ENCODE measurements at regions not wholly inside any gene's neighbourhood (a gene's known extent, or its start where the extent isn't known, plus 50 kb on each side); places are given as distances from the start of the nearest gene placed in this dataset.
"Not testable (repeated sequence)": the region's sequence is repeated elsewhere in the genome, so short reads cannot be mapped to it uniquely, and the experiment has no call there.

DNA sequence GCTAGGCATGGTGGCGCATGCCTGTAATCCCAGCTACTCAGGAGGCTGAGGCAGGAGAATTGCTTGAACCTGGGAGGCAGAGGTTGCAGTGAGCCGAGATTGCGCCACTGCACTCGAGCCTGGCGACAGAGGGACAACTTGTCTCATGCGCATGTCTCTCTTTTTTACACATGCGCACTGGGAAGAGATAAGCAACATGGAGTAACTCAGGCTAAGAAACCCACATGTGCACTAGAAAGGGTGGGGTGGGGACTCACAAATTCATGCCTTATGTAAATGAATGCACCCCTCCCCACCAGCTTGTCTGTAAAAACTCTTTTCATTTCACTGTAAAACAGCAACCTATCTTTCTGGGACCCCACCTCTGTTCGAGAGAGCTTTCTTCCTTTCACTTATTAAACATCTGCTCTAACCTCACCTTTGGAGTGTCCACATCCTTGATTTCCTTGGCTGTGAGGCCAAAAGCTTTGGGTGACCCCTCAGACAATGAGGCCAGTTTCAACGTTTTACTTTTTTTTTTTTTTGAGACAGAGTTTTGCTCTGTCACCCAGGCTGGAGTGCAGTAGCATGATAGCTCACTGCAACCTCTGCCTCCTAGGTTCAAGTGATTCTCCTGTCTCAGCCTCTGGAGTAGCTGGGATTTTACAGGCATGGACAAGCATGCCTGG lies 91.6 kb upstream of the RMP24 start:
- DNase-seq: no peak

DNA sequence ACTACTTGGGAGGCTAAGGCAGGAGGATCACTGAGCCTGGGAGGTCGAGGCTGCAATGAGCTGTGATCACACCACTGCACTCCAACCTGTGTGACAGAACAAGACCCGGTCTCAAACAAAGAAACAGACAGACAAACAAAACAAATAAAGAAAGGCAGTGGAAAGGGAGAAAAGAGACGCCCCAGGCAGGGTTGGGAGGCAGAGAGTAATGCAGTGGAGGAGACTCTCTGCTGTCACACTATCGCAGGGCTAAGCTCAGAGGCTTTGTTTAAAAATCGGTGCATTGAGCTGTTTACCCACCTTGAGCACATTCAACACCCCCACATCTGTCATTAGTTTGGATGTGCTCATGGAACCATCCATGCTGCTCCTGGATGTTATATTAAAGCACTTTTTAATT lies 84.2 kb upstream of the RMP24 start:
- DNase-seq: no peak

- DNase-seq: no peak
These were observed 82.8 kb upstream of the RMP24 start for GRCh38 chr18:35889677-35890076.

GRCh38 chr18:35890323-35890722 lies 82.2 kb upstream of the RMP24 start:
- no peak for DNase-seq

- DNase-seq: no peak
These were observed 80.4 kb upstream of the RMP24 start for GRCh38 chr18:35892118-35892517.

- DNase-seq: not testable (repeated sequence)
These were observed 75.0 kb upstream of the RMP24 start for GRCh38 chr18:35897481-35897880.

GRCh38 chr18:35904389-35905037 lies 68.0 kb upstream of the RMP24 start:
- DNase-seq: no peak

DNA sequence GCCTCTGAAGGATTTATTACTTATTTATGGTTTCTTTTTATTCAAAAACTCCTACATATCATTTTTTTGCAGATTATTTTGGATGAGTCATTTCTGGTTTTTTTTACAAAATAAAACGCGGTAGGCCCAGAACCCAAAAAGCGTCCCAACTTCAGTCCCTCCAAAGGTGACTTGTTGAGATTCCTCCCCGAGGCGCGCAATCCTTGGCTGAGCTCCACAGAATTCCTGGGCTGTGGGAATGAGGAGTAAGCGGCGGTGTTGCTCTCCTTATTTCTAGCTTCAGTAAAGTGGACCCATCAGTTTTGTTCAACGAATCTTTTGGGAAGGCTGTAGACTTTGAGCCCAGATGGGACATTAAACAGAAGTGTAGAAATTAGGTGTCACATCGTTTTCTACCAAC lies 67.0 kb upstream of the RMP24 start:
- no peak for DNase-seq

DNA sequence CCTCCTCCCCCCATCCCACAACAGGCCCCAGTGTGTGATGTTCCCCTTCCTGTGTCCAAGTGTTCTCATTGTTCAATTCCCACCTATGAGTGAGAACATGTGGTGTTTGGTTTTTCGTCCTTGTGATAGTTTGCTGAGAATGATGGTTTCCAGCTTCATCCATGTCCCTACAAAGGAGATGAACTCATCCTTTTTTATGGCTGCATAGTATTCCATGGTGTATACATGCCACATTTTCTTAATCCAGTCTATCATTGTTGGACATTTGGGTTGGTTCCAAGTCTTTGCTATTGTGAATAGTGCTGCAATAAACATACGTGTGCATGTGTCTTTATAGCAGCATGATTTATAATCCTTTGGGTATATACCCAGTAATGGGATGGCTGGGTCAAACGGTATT lies 66.2 kb upstream of the RMP24 start:
- DNase-seq: not testable (repeated sequence)

- no peak for DNase-seq
These were observed 62.2 kb upstream of the RMP24 start for GRCh38 chr18:35910327-35910726.

DNA sequence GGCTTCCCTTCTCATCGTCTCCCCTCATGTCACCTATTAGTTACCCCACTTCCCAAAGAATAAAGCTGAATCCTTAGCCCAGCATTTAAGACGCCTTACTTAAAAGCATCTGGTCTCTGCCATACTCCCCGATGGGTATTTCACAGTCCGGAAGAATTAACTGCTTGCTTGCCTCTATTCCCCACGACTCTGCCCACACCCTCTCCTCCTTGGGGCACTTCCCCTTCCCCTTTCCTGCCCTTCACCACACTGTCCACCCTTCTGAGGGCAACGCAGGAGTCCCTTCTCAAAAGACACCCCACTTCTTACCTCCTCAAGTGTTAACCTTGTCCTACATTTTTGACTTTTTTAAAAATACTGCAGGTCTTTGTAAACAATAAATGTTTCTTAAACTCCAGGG lies 60.1 kb upstream of the RMP24 start:
- no peak for DNase-seq

DNA sequence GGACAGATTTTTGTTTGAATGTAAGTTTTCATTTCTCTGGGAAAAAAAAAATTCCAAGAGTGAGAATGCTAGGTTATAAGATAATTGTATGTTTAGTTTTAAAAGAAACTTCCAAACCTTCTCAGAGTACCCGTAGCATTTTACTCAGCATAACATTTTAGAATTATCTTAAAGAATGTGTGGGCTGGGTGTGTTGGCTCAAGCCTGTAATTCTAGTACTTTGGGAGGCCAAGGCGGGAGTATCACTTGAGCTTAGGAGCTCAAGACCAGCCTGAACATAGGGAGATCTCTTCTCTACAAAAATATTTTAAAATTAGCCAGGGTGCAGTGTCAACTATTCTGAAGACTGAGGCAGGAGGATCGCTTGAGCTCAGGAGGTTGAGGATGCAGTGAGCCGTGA lies 57.4 kb upstream of the RMP24 start:
- DNase-seq: no peak

GRCh38 chr18:35917043-35917442 lies 55.4 kb upstream of the RMP24 start:
- DNase-seq: no peak

DNA sequence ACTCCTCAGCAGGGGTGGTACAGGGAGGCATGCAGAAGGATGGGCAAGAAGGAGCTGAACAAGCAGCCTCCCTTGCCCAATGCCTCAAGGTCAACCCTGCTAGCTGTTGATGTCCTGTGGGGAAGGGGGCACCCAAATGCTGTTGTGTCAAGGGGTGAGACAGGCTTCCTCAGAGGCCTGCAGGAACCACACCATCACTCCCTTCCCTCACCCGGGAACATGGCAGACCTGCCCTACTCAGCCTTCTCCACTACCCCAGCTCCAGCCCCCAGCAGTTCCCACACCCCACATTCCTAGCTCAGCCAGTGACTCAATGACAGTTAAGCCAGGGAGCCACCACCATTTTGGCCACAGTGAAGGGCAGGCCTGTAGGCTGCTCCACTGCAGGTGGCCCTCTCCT lies 53.9 kb upstream of the RMP24 start:
- DNase-seq: no peak

- no peak for DNase-seq
These were observed 53.3 kb upstream of the RMP24 start for GRCh38 chr18:35919179-35919578.

DNA sequence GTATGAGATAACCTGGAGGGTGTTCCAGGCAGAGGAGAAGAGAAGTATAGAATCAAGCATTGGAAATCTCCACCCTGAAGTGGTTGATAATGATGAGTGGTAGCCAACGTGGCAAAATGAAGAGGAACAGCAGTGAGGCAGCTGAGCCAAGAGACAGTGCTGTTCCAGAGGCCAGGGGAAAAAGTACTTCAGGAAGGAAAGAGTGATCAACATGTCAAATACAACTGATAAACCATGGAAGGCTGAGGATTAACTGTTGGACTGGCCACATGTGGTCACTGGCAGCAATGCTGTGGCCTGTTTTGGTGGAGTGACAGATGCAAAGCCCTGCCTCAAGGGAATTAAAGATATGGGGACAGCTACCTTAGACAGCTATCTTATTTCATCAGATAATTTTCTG lies 51.9 kb upstream of the RMP24 start:
- no peak for DNase-seq
